Breast epithelium (tissue), 4 donors: ENCODE measurements at regions not wholly inside any gene's neighbourhood (a gene's known extent, or its start where the extent isn't known, plus 50 kb on each side); places are given as distances from the start of the nearest gene placed in this dataset.

Experiments used
- DNase-seq, 2 donors: peaks; one replicate each; pipeline ENCODE4 v3.0.0-alpha.2; 2019; ENCODE audit warnings: low spot score in 2 of 2
- H3K27ac ChIP-seq, 2 donors: fragments of 200-600 bp; sonication (generic) in 1 of 2; one replicate each; pipeline ENCODE4 v1.5.1; 2016 to 2019; ENCODE audit warnings: mild to moderate bottlenecking in 1 of 2
- H3K27me3 ChIP-seq, 2 donors: fragments of 200-600 bp; sonication (generic) in 1 of 2; one replicate each; pipeline versions ENCODE4 v1.5.1 to v1.6.0; 2017 to 2019; ENCODE audit warnings: control low read depth in 1 of 2, mild to moderate bottlenecking in 1 of 2
- H3K36me3 ChIP-seq: fragments of 200-600 bp; one replicate; pipeline ENCODE4 v1.5.1; 2019
- H3K4me1 ChIP-seq, 2 donors: fragments of 200-600 bp; sonication (generic); one replicate each; pipeline ENCODE4 v1.5.1; 2016 to 2019; ENCODE audit warnings: control low read depth in 1 of 2
- H3K4me3 ChIP-seq, 3 donors: fragments of 200-600 bp; sonication (generic); 1 replicate in 2 of 3; 2 replicates in 1 of 3; pipeline ENCODE4 v1.5.1; 2016 to 2019; ENCODE audit warnings: mild to moderate bottlenecking in 3 of 3, moderate library complexity in 2 of 3
- H3K9me3 ChIP-seq, 2 donors: fragments of 200-600 bp; sonication (generic) in 1 of 2; one replicate each; pipeline ENCODE4 v1.5.1; 2016 to 2019; ENCODE audit warnings: control low read depth in 1 of 2
- POLR2A ChIP-seq: fragments of 450-650 bp; IDR thresholded peaks from one replicate; pipeline ENCODE4 v1.6.1; 2016; ENCODE audit warnings: antibody characterized with exemption, mild to moderate bottlenecking, moderate library complexity
- POLR2AphosphoS5 ChIP-seq, 3 donors: sonication (generic); formaldehyde crosslinking; IDR thresholded peaks; one replicate each; pipeline ENCODE4 v1.6.1; 2017; ENCODE audit warnings: antibody characterized with exemption in 3 of 3
- intact Hi-C: fragments of 100-400 bp; cut with DNase I; formaldehyde crosslinking; loops from one replicate; pipeline ENCODE4 v1.15.1; 2023; ENCODE audit warnings: low total_unique reads
- TF ChIP-seq, protein P1 (sequence below), 3 donors: fragments of 450-650 bp; IDR thresholded peaks; one replicate each; pipeline ENCODE4 v1.5.1; 2016 to 2017; ENCODE audit warnings: antibody characterized with exemption in 3 of 3, mild to moderate bottlenecking in 3 of 3, moderate library complexity in 3 of 3

DNA sequence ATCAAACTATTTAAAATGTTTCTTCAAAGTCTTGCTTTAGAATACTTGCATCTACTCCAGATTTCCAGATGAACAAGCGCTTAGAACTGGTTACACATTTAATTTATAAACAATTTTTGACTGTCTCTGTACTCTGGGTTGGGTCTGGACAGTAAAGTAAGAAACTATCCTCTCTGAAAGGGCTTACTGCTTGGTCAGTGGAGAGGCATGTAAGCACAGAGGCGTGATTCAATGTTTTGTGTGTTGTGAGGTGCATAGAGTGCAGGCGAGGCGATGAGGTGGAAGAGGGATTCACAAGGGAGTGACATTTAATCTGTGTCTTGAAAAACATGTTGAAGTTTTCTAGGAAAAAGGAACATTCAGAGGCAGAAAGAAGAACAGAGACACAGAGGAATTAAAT lies 231.4 kb downstream of the VEGFC start:
- Histone ChIP-seq H3K36me3 (no peaks in the 10 kb centered on the region), H3K9me3 (no peaks in the 10 kb centered on the region), H3K4me1 (no peaks in the 10 kb centered on the region), H3K27me3 (no peaks in the 10 kb centered on the region), H3K27ac (no peak overlapping the region), H3K4me3 (no peak overlapping the region)
- intact Hi-C loops: no loop called here
- no peak for TF ChIP-seq POLR2A
- no peak for TF ChIP-seq POLR2AphosphoS5 (IDR thresholded peaks at IDR 0.05)
- TF ChIP-seq, protein P1, sequence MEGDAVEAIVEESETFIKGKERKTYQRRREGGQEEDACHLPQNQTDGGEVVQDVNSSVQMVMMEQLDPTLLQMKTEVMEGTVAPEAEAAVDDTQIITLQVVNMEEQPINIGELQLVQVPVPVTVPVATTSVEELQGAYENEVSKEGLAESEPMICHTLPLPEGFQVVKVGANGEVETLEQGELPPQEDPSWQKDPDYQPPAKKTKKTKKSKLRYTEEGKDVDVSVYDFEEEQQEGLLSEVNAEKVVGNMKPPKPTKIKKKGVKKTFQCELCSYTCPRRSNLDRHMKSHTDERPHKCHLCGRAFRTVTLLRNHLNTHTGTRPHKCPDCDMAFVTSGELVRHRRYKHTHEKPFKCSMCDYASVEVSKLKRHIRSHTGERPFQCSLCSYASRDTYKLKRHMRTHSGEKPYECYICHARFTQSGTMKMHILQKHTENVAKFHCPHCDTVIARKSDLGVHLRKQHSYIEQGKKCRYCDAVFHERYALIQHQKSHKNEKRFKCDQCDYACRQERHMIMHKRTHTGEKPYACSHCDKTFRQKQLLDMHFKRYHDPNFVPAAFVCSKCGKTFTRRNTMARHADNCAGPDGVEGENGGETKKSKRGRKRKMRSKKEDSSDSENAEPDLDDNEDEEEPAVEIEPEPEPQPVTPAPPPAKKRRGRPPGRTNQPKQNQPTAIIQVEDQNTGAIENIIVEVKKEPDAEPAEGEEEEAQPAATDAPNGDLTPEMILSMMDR (IDR thresholded peaks at IDR 0.05): no peak
- no peak for DNase-seq

DNA sequence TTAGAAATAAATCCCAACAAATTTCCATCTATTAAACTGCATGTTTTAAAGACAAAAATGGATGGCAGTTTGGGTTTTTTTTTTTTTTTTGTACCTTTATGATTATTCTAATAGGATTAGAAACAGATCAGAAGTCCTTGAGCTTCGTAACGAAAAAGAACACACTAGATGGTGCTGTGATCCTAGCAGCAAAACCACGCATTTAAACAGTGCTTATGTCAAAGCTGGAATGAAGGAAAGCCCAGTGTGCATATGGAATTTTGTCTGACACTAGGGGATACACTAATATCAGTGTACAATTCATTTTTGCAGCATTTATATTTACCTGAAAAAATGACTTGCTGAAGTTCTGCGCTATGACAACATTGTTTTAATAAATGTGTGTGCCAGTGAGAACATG lies 229.1 kb downstream of the VEGFC start:
- H3K9me3 ChIP-seq: no peaks in the 10 kb centered on the region
- no peak overlapping the region for H3K4me3 ChIP-seq
- no peaks in the 10 kb centered on the region for H3K27me3 ChIP-seq
- intact Hi-C loops: no loop called here
- no peaks in the 10 kb centered on the region for H3K4me1 ChIP-seq
- TF ChIP-seq, protein P1 (IDR thresholded peaks at IDR 0.05): no peak
- TF ChIP-seq POLR2AphosphoS5 (IDR thresholded peaks at IDR 0.05) (no peak), POLR2A (no peak)
- no peak for DNase-seq
- H3K36me3 ChIP-seq: no peaks in the 10 kb centered on the region
- no peak overlapping the region for H3K27ac ChIP-seq

DNA sequence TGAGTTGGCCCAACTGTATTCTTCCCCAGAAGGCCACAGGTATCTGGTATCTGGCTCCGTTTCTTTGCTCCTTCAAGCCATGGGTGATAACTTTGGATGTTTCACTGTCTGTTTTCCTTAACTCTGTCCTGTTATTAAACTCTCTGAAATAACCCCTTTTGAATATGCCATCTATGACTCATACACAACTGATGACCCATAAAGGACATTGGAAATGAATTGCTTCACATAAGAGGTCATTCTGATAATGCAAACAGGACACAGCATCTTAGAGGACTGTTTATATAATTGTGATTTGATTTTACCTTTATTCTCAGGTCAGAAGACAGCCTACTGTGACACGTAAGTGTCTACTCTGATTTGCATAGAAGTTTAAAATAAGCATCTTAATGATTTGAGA lies 227.7 kb downstream of the VEGFC start:
- TF ChIP-seq POLR2AphosphoS5 (IDR thresholded peaks at IDR 0.05) (no peak), POLR2A (no peak)
- TF ChIP-seq, protein P1 (IDR thresholded peaks at IDR 0.05): no peak

DNA sequence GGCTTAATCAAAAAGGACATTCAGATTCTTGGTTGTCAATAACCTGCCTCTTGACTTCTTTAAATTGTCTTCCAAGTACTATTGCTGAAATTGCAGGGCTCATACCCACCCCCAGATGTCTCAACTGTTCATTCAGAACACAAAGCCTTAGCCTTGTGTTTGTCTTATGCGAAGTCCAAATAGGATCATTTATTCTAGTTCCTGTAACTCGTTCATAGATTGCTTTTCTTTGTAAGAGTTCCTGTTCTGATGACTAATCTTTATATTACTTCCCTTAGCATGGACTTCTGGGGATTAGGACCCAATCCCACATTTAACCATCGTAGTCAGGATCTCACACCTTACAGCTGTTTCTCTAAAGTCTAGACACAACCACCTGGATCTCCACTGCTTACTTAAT lies 226.0 kb downstream of the VEGFC start:
- DNase-seq: no peak
- intact Hi-C loops: no loop called here
- H3K36me3 ChIP-seq: no peaks in the 10 kb centered on the region
- no peak overlapping the region for H3K4me3 ChIP-seq
- no peaks in the 10 kb centered on the region for H3K9me3 ChIP-seq
- H3K27ac ChIP-seq: no peak overlapping the region
- H3K4me1 ChIP-seq: no peaks in the 10 kb centered on the region
- H3K27me3 ChIP-seq: no peaks in the 10 kb centered on the region
- TF ChIP-seq POLR2A (no peak), POLR2AphosphoS5 (IDR thresholded peaks at IDR 0.05) (no peak)
- TF ChIP-seq, protein P1 (IDR thresholded peaks at IDR 0.05): no peak

More for the DNA sequence above, 227.7 kb downstream of the VEGFC start:
- Histone ChIP-seq H3K4me3 (no peak overlapping the region), H3K9me3 (no peaks in the 10 kb centered on the region), H3K36me3 (no peaks in the 10 kb centered on the region), H3K4me1 (no peaks in the 10 kb centered on the region), H3K27ac (no peak overlapping the region), H3K27me3 (no peaks in the 10 kb centered on the region)
- intact Hi-C loops: no loop called here
- DNase-seq: no peak

DNA sequence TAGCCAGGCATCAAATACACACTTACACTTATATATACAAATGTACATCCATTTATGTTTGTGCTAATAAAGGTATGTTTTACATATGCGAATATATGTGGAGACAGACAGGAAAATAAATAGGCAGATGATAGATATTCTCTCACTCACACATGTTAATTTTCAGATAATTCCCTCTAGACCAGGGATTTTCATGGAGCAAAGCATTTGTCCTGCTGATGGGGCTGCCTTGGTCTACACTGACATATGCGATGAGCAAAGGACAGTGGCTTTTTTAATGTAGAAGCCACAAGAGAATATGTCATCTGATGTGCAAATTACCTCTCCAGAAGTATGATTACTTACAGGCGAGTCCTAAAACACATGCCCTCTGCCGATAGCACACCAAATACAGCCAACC lies 224.5 kb downstream of the VEGFC start:
- Histone ChIP-seq H3K36me3 (no peaks in the 10 kb centered on the region), H3K27me3 (no peaks in the 10 kb centered on the region), H3K4me3 (no peak overlapping the region), H3K27ac (no peak overlapping the region), H3K4me1 (no peaks in the 10 kb centered on the region), H3K9me3 (no peaks in the 10 kb centered on the region)
- no peak for DNase-seq
- TF ChIP-seq POLR2AphosphoS5 (IDR thresholded peaks at IDR 0.05) (no peak), POLR2A (no peak)
- TF ChIP-seq, protein P1 (IDR thresholded peaks at IDR 0.05): no peak
- intact Hi-C loops: no loop called here
